Activated T-cell treated with anti-CD3 and anti-CD28 coated beads, Interleukin-2, amount 50 U/mL, for 4 hours (primary cell): ENCODE measurements at regions not wholly inside any gene's neighbourhood (a gene's known extent, or its start where the extent isn't known, plus 50 kb on each side); places are given as distances from the start of the nearest gene placed in this dataset.
"Not testable (repeated sequence)": the region's sequence is repeated elsewhere in the genome, so short reads cannot be mapped to it uniquely, and the experiment has no call there.

Experiments
- ATAC-seq, 2 donors: fragments of 200-7000 bp; cut with Tn5 transposase; one replicate each; pipeline ENCODE4 v1.10.0; 2021
- DNase-seq: peaks from one replicate; pipeline ENCODE4 v3.0.0-alpha.2; 2020
- H3K27me3 Mint-ChIP-seq: one replicate; pipeline ENCODE4 v1.8.0; 2021; ENCODE audit warnings: low read depth, mixed read lengths
- H3K36me3 Mint-ChIP-seq: one replicate; pipeline ENCODE4 v1.8.0; 2022; ENCODE audit warnings: mixed read lengths; ENCODE audit not compliant: insufficient read depth
- H3K4me1 Mint-ChIP-seq: one replicate; pipeline ENCODE4 v1.8.0; 2021; ENCODE audit warnings: low read depth, mixed read lengths
- H3K4me3 Mint-ChIP-seq: one replicate; pipeline ENCODE4 v1.8.0; 2021; ENCODE audit warnings: mild to moderate bottlenecking, moderate library complexity, mixed read lengths
- H3K9me3 Mint-ChIP-seq: one replicate; pipeline ENCODE4 v1.8.0; 2021; ENCODE audit warnings: mixed read lengths

- no peak overlapping the region for H3K4me3 Mint-ChIP-seq
- DNase-seq (no peak), ATAC-seq (no peak)
- no peaks in the 10 kb centered on the region for H3K4me1 Mint-ChIP-seq
- no peaks in the 10 kb centered on the region for H3K27me3 Mint-ChIP-seq
- no peaks in the 10 kb centered on the region for H3K36me3 Mint-ChIP-seq
- H3K9me3 Mint-ChIP-seq = peaks cover 11% of the 10 kb centered on the region
Measured at GRCh38 chr6:84635081-84635761, 129.2 kb downstream of the TBX18 start.

DNA sequence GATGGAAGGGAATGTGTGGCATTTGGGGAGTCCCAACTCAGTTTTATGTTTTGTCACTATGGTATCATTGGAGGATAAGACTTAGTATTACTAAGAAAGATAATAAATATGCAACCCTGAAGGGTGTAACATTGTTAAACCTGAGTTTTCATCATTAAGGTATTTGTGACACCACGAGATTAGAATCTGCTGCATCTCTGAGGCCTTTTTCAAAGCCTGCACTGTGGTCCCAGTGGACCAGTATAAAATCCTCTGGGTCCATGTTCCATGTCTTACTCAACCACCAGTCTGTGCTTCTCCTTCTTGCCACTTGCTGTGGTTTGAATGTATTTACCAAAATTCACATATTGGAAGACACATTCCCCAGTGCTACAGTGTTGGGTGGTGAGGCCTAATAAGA lies 130.6 kb downstream of the TBX18 start:
- ATAC-seq (no peak), DNase-seq (no peak)
- Mint-ChIP-seq H3K4me1 (no peaks in the 10 kb centered on the region), H3K9me3 (peaks cover 11% of the 10 kb centered on the region), H3K36me3 (no peaks in the 10 kb centered on the region), H3K4me3 (no peak overlapping the region), H3K27me3 (no peaks in the 10 kb centered on the region)

DNA sequence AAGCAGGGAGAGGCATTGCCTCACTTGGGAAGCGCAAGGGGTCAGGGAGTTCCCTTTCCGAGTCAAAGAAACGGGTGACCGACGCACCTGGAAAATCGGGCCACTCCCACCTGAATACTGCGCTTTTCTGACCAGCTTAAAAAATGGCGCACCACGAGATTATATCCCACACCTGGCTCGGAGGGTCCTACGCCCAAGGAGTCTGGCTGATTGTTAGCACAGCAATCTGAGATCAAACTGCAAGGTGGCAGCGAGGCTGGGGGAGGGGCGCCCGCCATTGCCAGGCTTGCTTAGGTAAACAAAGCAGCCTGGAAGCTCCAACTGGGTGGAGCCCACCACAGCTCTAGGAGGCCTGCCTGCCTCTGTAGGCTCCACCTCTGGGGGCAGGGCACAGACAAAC lies 137.9 kb downstream of the TBX18 start:
- H3K36me3 Mint-ChIP-seq, ATAC-seq, DNase-seq, H3K27me3 Mint-ChIP-seq, H3K4me3 Mint-ChIP-seq, H3K4me1 Mint-ChIP-seq: not testable (repeated sequence)
- H3K9me3 Mint-ChIP-seq = peaks cover 12% of the 10 kb centered on the region

DNA sequence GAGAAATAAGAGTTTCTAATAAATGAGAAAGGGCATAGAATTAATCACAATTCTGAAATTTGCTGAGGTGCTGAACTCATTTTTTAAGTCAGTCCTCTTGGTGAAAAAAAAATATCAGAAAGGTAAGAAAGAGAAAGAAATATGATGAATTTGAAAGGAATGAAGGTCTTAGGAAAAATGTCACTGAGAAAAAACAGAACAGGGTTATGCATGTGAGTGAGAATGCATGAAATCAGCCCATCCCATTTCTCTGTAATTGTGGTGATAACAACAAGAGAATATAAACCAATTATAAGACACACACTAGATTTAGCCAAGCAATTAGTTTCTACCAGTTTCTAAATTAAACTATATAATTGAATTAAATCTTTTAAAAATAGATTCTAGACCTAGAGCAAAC lies 138.9 kb downstream of the TBX18 start:
- Mint-ChIP-seq H3K36me3 (no peaks in the 10 kb centered on the region), H3K9me3 (peaks cover 14% of the 10 kb centered on the region), H3K4me3 (no peak overlapping the region), H3K27me3 (no peaks in the 10 kb centered on the region), H3K4me1 (no peaks in the 10 kb centered on the region)
- no peak for ATAC-seq
- DNase-seq = no peak

- H3K4me3 Mint-ChIP-seq = no peak overlapping the region
- H3K4me1 Mint-ChIP-seq = no peaks in the 10 kb centered on the region
- ATAC-seq = no peak
- H3K36me3 Mint-ChIP-seq = no peaks in the 10 kb centered on the region
- H3K27me3 Mint-ChIP-seq = no peaks in the 10 kb centered on the region
- no peak for DNase-seq
- peaks cover 19% of the 10 kb centered on the region for H3K9me3 Mint-ChIP-seq
Measured at GRCh38 chr6:84623956-84624680, 140.3 kb downstream of the TBX18 start.

DNA sequence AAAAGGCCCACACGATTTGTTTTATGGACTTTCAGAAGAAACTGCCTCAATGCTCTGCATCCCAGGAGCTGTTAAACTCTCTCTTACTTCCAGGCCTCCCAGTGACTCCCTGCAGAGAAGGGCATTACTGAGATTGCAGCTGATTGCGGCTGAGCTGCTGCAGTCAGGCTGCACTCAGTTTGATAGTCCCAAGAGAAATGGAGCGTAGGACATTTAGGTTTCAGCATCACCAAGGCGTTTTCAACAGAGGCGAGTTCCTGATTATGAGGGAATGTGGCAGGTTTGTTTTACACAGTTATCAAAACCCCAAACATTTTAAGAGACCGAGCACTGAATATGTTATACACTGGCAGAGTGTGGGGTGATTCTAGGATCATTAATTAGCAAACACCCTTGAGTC lies 145.6 kb downstream of the TBX18 start:
- peaks cover 14% of the 10 kb centered on the region for H3K9me3 Mint-ChIP-seq
- ATAC-seq (no peak), DNase-seq (no peak)
- H3K27me3 Mint-ChIP-seq = no peaks in the 10 kb centered on the region
- H3K4me3 Mint-ChIP-seq = no peak overlapping the region
- no peaks in the 10 kb centered on the region for H3K4me1 Mint-ChIP-seq
- H3K36me3 Mint-ChIP-seq = no peaks in the 10 kb centered on the region

GRCh38 chr6:84618046-84618752 lies 146.2 kb downstream of the TBX18 start:
- Mint-ChIP-seq H3K4me1 (no peaks in the 10 kb centered on the region), H3K4me3 (no peak overlapping the region), H3K27me3 (no peaks in the 10 kb centered on the region), H3K9me3 (peaks cover 14% of the 10 kb centered on the region), H3K36me3 (no peaks in the 10 kb centered on the region)
- no peak for ATAC-seq
- no peak for DNase-seq

DNA sequence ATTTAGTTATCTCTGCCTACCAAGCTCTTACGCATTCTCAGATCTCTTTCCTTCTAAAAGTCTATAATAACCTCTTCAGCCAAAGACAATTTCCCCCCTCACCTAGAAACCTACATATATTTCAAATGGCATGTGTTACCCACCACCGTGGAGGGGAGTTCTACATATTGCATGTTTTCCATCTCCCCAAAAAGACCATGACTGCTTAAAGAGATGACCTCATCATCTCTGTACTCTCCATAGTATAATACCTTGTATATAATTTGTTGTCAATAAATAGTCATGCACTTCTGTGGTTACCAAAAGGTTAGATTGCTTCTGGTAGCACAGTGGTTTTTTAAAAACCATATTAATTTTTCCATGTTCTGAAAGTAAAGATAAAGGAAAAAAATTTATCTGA lies 148.4 kb downstream of the TBX18 start:
- no peak for ATAC-seq
- no peak overlapping the region for H3K4me3 Mint-ChIP-seq
- no peak for DNase-seq
- H3K9me3 Mint-ChIP-seq = peaks cover 7% of the 10 kb centered on the region
- no peaks in the 10 kb centered on the region for H3K4me1 Mint-ChIP-seq
- H3K27me3 Mint-ChIP-seq = no peaks in the 10 kb centered on the region
- H3K36me3 Mint-ChIP-seq = no peaks in the 10 kb centered on the region

- ATAC-seq (no peak), DNase-seq (no peak)
- no peak overlapping the region for H3K4me3 Mint-ChIP-seq
- no peaks in the 10 kb centered on the region for H3K4me1 Mint-ChIP-seq
- peaks cover 3% of the 10 kb centered on the region for H3K9me3 Mint-ChIP-seq
- no peaks in the 10 kb centered on the region for H3K27me3 Mint-ChIP-seq
- no peaks in the 10 kb centered on the region for H3K36me3 Mint-ChIP-seq
Measured at GRCh38 chr6:84615113-84615850, 149.1 kb downstream of the TBX18 start.

GRCh38 chr6:84606860-84607259 lies 157.5 kb downstream of the TBX18 start:
- no peaks in the 10 kb centered on the region for H3K4me1 Mint-ChIP-seq
- peaks cover 8% of the 10 kb centered on the region for H3K9me3 Mint-ChIP-seq
- DNase-seq = no peak
- no peaks in the 10 kb centered on the region for H3K27me3 Mint-ChIP-seq
- no peaks in the 10 kb centered on the region for H3K36me3 Mint-ChIP-seq
- ATAC-seq = no peak
- H3K4me3 Mint-ChIP-seq = no peak overlapping the region

GRCh38 chr6:84605298-84605697 lies 159.1 kb downstream of the TBX18 start:
- Mint-ChIP-seq H3K9me3 (peaks cover 8% of the 10 kb centered on the region), H3K27me3 (no peaks in the 10 kb centered on the region), H3K4me1 (no peaks in the 10 kb centered on the region), H3K36me3 (no peaks in the 10 kb centered on the region), H3K4me3 (no peak overlapping the region)
- ATAC-seq (no peak), DNase-seq (no peak)

DNA sequence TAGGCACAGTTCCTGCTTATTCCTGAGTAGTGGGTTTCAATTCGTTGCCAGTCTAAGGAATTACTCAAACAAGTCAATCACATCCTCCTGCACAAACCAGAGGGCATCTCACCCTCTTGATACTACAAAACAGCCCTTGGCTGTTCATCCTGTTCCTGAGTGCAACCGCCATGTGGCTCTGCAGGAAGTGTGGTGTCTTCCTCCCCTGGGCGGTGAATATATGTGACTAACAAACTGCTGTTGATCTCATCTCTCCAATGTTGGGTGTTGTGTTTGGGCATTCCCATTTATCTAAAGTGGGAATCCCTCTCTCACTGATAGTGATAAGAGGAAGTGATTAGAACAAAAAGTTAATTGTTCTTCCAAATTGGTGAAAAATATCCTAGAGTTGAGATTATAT lies 163.0 kb downstream of the TBX18 start:
- Mint-ChIP-seq H3K4me3 (no peak overlapping the region), H3K9me3 (peaks cover 4% of the 10 kb centered on the region), H3K36me3 (no peaks in the 10 kb centered on the region), H3K27me3 (no peaks in the 10 kb centered on the region), H3K4me1 (no peaks in the 10 kb centered on the region)
- ATAC-seq = no peak
- no peak for DNase-seq

DNA sequence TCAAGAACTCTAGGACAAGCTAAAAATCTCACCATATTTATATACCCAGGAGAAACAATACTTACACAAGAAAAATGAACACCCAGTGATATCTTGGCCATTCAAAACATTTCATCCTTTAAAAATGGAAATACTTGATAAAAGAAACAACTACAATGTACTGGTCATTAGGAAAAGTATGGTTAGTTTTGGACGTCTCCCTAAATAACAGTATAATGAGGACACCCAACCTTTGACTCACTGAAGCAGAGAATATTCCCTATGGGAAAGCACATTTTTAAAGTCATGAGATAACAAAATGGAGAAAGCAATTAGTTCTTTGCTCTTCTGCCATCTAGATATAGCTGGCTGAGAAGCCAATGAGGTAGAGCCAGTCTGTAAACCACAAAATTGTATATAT lies 164.4 kb downstream of the TBX18 start:
- Mint-ChIP-seq H3K4me1 (no peaks in the 10 kb centered on the region), H3K4me3 (no peak overlapping the region), H3K9me3 (peaks cover 4% of the 10 kb centered on the region), H3K36me3 (no peaks in the 10 kb centered on the region), H3K27me3 (no peaks in the 10 kb centered on the region)
- DNase-seq (no peak), ATAC-seq (no peak)

DNA sequence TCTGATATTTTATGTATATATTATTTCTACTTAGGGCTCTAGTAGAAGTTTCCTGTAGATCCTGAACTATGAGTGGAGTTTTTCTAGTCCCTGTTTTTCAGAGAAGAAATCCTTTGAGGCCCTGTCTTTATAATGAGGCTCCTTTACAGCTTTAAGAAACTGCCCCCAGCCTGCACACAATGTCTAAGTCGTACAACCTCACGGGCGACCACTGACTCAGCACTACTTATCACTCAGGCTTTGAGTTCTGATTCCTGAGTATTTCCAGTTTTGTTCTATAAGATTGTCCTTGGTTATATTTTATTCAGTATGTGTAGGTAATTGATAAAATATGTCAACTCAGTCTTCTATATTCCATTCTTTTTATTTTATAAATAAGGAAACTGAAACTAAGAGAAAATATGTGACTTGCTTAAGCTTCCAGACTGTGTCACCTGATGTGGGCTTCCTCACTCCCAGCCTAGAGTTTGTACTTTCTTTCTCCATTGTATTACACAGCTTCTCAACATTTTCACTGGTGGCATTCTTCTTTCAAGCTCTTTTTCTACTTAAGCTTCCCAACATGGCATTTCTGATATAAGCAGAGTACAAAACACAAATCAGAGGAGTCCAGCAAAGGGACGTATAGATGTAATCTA lies 167.0 kb downstream of the TBX18 start:
- H3K9me3 Mint-ChIP-seq = peaks cover 4% of the 10 kb centered on the region
- H3K27me3 Mint-ChIP-seq = no peaks in the 10 kb centered on the region
- H3K36me3 Mint-ChIP-seq = no peaks in the 10 kb centered on the region
- DNase-seq (no peak), ATAC-seq (no peak)
- H3K4me1 Mint-ChIP-seq = no peaks in the 10 kb centered on the region
- no peak overlapping the region for H3K4me3 Mint-ChIP-seq
